HG02884 (cell line): ENCODE measurements at regions not wholly inside any gene's neighbourhood (a gene's known extent, or its start where the extent isn't known, plus 50 kb on each side); places are given as distances from the start of the nearest gene placed in this dataset.

ENCODE experiments used
- ATAC-seq: cut with Tn5 transposase; IDR thresholded peaks from one replicate; pipeline ENCODE4 v1.9.1; 2021; ENCODE audit warnings: mild to moderate bottlenecking, moderate library complexity; ENCODE audit not compliant: unreplicated experiment

DNA sequence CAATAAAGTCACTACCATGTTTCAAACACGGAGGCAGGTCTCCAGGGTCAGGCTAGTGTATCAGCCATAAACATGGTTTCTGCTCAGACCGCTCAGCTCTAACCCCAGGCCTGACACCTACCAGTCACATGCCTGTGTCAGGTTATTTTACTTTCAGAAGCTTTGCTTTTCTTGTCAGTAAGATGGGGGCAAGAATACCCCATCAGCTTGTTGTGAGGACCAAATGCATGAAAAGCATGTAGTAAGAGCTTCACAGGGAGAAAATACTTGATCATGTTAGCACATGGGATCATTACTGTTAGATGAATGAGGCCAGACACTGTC, 65.2 kb upstream of the PIM1 start:
- no peak for ATAC-seq

GRCh38 chr6:37105148-37106050, 64.6 kb upstream of the PIM1 start:
- ATAC-seq: no peak

- ATAC-seq: no peak
Observed at GRCh38 chr6:37106051-37106363, 63.9 kb upstream of the PIM1 start.

GRCh38 chr6:37106554-37106953, 63.4 kb upstream of the PIM1 start:
- no peak for ATAC-seq

- ATAC-seq: no peak
Observed at GRCh38 chr6:37106982-37107491, 62.9 kb upstream of the PIM1 start.

- ATAC-seq: no peak
Observed at GRCh38 chr6:37109714-37110499, 60.0 kb upstream of the PIM1 start.

DNA sequence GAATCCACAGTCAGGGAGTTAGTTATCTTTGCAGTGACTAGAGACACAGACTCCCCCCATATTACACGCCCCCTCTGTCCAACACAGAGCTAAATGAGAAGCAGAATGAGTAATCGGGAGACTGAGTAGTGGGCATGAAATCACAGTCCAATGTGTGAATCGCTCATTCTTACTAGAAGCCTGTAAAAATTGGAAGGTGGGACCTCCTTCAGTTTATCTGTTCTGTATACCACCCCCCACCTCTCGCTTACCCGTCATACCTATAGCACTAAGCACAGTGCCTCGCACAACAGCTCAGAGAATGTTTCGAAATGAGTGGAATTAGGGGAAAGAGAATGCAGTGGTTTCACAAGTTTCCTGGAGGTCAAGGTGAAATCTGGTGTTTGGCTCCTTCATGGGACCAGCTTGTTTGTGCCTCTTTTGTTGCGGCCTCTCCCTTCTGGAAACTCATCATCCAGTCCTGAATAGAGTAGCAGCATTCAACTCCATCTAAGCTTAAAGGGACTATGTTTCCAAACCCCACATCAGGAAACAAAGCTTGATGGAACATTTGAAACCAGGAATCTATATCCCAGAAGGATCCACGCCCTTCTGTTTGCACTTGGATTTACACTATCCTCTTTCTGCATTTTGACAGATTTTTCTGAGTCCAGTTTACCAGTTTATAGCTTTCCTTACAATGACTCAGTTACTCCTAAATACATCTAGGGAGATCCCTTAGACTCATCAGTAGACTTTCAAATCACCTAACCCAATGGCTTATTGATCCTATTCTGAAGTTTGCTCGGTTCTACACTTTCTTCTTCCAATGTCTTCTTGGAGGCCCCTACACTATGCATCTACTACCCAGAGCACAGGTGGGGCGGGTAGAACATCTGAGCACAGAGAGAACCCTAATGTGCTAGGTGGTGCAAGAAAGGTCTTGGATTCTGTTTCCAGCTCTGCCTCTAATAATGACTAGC, 59.2 kb upstream of the PIM1 start:
- no peak for ATAC-seq

- no peak for ATAC-seq
Observed at GRCh38 chr6:37113976-37114375, 56.0 kb upstream of the PIM1 start.

GRCh38 chr6:37114612-37115011, 55.3 kb upstream of the PIM1 start:
- no peak for ATAC-seq

DNA sequence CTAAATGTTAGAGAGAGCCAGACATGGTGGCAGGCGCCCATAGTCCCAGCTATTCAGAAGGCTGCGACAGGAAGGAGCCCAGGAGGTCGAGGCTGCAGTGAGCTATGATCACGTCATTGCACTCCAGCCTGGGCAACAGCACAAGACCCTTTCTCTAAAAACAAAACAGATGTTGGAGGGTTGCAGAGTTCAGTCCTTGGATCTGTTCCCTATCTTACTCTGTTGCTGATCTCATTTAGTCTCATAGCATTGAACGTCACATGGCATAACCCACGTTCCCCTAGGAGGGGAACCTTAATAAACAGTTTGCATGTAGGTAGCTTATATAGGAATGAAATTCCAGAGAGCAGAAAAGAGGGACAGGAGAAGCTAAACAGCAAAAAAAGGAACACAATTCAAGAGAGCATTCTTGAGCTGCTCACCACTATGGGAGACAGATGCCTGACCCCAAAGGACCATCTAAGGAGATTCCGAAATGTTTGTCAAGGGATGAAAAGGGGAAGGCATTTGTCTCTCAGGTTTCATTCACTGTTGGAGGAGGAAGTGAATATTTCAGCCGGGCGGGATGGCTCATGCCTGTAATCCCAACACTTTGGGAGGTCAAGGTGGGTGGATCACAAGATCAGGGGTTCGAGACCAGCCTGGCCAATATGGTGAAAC, 54.6 kb upstream of the PIM1 start:
- no peak for ATAC-seq

- ATAC-seq: no peak
Observed at GRCh38 chr6:37116326-37116725, 53.6 kb upstream of the PIM1 start.

GRCh38 chr6:37119387-37119886, 50.5 kb upstream of the PIM1 start:
- no peak for ATAC-seq
